ENCODE measurements at regions not wholly inside any gene's neighbourhood (a gene's known extent, or its start where the extent isn't known, plus 50 kb on each side); places are given as distances from the start of the nearest gene placed in this dataset.

DNA sequence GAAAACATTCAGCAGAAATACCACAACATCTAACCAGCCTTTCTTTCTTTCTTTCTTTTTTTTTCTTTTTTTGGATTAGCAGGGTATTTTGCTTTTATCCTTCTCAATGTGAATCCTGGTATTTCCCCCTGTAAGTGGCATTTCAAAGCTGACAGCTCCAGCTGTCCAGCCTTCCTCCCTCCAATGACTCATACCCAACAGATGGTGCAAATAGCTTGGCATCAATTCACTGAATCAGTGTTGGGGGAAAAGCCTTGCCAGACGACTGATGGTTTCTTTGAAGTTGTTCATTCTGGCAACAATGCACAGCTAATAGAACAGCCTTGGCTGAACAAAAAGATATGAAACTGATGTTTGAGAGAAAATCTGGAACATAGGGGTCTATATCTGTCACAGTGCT, 316.8 kb upstream of the STEAP1 start:
- Histone ChIP-seq H3K4me1 (replicated peaks in 1 of 2; ENCODE audit: control insufficient read depth in 2 of 2, insufficient read depth in 2 of 2, low read length in 2 of 2) (no peaks in the 10 kb centered on the region), H3K9ac (ENCODE audit: insufficient read depth in 1 of 2, low read depth in 2 of 2, low read length in 2 of 2) (no peak overlapping the region), H3K9me1 (ENCODE audit: control insufficient read depth, insufficient read depth, low read length) (no peaks in the 10 kb centered on the region), H3K9me3 (replicated peaks; ENCODE audit: control insufficient read depth, insufficient read depth, low read depth, low read length) (no peaks in the 10 kb centered on the region; the same call in 1 of the 2 replicates), H2AFZ (ENCODE audit: low read depth, low read length) (no peak overlapping the region), H3K27ac (ENCODE audit: extremely low read depth, low read depth, low read length) (no peak overlapping the region), H3K4me3 (no peak overlapping the region), H4K20me1 (replicated peaks; ENCODE audit: control insufficient read depth, insufficient read depth, low read length) (no peaks in the 10 kb centered on the region), H3K36me3 (ENCODE audit: control insufficient read depth, insufficient read depth, low read length) (no peaks in the 10 kb centered on the region), H3K79me2 (ENCODE audit: control insufficient read depth, insufficient read depth, low read length) (no peaks in the 10 kb centered on the region), H3K4me2 (ENCODE audit: insufficient read depth, low read length) (no peak overlapping the region), H3K27me3 (ENCODE audit: control insufficient read depth in 2 of 2, insufficient read depth in 2 of 2, low read length in 2 of 2) (no peaks in the 10 kb centered on the region)
- POLR2A ChIA-PET = no interaction called here
- CTCF ChIA-PET (ENCODE audit: low intra/inter-chr PET ratio) = no interaction called here
- WGBS (ENCODE audit: insufficient coverage, low coverage, missing lambda C conversion rate) = 0% methylated on average over 1 of the region's 1 CpG
- intact Hi-C loops (cut with micrococcal nuclease) (no loop called here), in situ Hi-C loops (cut with MboI) (no loop called here)
- FAIRE-seq (no peak), ATAC-seq (no peak), DNase-seq (ENCODE audit: extremely low read depth in 1 of 4, low spot score in 3 of 4) (no peak)
- no TSS peak for BruUV-seq (replicated peaks)
- TF ChIP-seq, protein P1, sequence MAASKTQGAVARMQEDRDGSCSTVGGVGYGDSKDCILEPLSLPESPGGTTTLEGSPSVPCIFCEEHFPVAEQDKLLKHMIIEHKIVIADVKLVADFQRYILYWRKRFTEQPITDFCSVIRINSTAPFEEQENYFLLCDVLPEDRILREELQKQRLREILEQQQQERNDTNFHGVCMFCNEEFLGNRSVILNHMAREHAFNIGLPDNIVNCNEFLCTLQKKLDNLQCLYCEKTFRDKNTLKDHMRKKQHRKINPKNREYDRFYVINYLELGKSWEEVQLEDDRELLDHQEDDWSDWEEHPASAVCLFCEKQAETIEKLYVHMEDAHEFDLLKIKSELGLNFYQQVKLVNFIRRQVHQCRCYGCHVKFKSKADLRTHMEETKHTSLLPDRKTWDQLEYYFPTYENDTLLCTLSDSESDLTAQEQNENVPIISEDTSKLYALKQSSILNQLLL (CRISPR knock-in tag; IDR thresholded peaks at IDR 0.05; ENCODE audit: borderline replicate concordance) = no peak
- TF ChIP-seq HSF4 (CRISPR knock-in tag; IDR thresholded peaks at IDR 0.05; ENCODE audit: borderline replicate concordance) = no peak
- TF ChIP-seq, protein P2, sequence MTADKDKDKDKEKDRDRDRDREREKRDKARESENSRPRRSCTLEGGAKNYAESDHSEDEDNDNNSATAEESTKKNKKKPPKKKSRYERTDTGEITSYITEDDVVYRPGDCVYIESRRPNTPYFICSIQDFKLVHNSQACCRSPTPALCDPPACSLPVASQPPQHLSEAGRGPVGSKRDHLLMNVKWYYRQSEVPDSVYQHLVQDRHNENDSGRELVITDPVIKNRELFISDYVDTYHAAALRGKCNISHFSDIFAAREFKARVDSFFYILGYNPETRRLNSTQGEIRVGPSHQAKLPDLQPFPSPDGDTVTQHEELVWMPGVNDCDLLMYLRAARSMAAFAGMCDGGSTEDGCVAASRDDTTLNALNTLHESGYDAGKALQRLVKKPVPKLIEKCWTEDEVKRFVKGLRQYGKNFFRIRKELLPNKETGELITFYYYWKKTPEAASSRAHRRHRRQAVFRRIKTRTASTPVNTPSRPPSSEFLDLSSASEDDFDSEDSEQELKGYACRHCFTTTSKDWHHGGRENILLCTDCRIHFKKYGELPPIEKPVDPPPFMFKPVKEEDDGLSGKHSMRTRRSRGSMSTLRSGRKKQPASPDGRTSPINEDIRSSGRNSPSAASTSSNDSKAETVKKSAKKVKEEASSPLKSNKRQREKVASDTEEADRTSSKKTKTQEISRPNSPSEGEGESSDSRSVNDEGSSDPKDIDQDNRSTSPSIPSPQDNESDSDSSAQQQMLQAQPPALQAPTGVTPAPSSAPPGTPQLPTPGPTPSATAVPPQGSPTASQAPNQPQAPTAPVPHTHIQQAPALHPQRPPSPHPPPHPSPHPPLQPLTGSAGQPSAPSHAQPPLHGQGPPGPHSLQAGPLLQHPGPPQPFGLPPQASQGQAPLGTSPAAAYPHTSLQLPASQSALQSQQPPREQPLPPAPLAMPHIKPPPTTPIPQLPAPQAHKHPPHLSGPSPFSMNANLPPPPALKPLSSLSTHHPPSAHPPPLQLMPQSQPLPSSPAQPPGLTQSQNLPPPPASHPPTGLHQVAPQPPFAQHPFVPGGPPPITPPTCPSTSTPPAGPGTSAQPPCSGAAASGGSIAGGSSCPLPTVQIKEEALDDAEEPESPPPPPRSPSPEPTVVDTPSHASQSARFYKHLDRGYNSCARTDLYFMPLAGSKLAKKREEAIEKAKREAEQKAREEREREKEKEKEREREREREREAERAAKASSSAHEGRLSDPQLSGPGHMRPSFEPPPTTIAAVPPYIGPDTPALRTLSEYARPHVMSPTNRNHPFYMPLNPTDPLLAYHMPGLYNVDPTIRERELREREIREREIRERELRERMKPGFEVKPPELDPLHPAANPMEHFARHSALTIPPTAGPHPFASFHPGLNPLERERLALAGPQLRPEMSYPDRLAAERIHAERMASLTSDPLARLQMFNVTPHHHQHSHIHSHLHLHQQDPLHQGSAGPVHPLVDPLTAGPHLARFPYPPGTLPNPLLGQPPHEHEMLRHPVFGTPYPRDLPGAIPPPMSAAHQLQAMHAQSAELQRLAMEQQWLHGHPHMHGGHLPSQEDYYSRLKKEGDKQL (CRISPR knock-in tag; IDR thresholded peaks at IDR 0.05; ENCODE audit: borderline replicate concordance) = no peak
- TF ChIP-seq PRPF4 (IDR thresholded peaks at IDR 0.05; ENCODE audit: insufficient read depth, low read depth, low read length, poor library complexity, severe bottlenecking) = no peak
- TF ChIP-seq, protein P3, sequence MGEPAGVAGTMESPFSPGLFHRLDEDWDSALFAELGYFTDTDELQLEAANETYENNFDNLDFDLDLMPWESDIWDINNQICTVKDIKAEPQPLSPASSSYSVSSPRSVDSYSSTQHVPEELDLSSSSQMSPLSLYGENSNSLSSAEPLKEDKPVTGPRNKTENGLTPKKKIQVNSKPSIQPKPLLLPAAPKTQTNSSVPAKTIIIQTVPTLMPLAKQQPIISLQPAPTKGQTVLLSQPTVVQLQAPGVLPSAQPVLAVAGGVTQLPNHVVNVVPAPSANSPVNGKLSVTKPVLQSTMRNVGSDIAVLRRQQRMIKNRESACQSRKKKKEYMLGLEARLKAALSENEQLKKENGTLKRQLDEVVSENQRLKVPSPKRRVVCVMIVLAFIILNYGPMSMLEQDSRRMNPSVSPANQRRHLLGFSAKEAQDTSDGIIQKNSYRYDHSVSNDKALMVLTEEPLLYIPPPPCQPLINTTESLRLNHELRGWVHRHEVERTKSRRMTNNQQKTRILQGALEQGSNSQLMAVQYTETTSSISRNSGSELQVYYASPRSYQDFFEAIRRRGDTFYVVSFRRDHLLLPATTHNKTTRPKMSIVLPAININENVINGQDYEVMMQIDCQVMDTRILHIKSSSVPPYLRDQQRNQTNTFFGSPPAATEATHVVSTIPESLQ (CRISPR knock-in tag; IDR thresholded peaks at IDR 0.05) = no peak
- TF ChIP-seq CBFA2T3 (IDR thresholded peaks at IDR 0.05) = no peak
- no peak for TF ChIP-seq RBM15 (IDR thresholded peaks at IDR 0.05; ENCODE audit: insufficient read depth, low read length)
- no peak for TF ChIP-seq CBFA2T2 (conservative IDR thresholded peaks at IDR 0.05)
- TF ChIP-seq HNRNPH1 (optimal IDR thresholded peaks at IDR 0.05; ENCODE audit: low read depth, low read length) = no peak
- no peak for TF ChIP-seq ESRRA (IDR thresholded peaks at IDR 0.05; ENCODE audit: borderline replicate concordance, low read depth)
- TF ChIP-seq SP2 (IDR thresholded peaks at IDR 0.05; ENCODE audit: extremely low read depth, low read depth, low read length, poor library complexity, severe bottlenecking) = no peak
- no peak for TF ChIP-seq ZNF551 (CRISPR knock-in tag; IDR thresholded peaks at IDR 0.05)
- no peak for TF ChIP-seq EP300 (IDR thresholded peaks at IDR 0.05; ENCODE audit: low read length)
- no peak for TF ChIP-seq ZNF282 (CRISPR knock-in tag; IDR thresholded peaks at IDR 0.05)
- TF ChIP-seq SNRNP70 (optimal IDR thresholded peaks at IDR 0.05; ENCODE audit: low read depth, low read length) = no peak
- TF ChIP-seq NFXL1 (CRISPR knock-in tag; IDR thresholded peaks at IDR 0.05) = no peak

All from K562 (cell line).